ENCODE measurements at regions not wholly inside any gene's neighbourhood (a gene's known extent, or its start where the extent isn't known, plus 50 kb on each side); places are given as distances from the start of the nearest gene placed in this dataset.
A peak's percentile ranks its signal among the peaks of the same experiment; 100 is the strongest.

- TF ChIP-seq ZNF770 (CRISPR knock-in tag; IDR thresholded peaks at IDR 0.05) (peak; percentile 73; the same call in 1 of the 2 replicates), KDM5A (IDR thresholded peaks at IDR 0.05; ENCODE audit: borderline replicate concordance, low read length) (no peak), ZFP36L1 (CRISPR knock-in tag; IDR thresholded peaks at IDR 0.05) (no peak), ERF (CRISPR knock-in tag; IDR thresholded peaks at IDR 0.05) (peak; percentile 72), MTF2 (CRISPR knock-in tag; IDR thresholded peaks at IDR 0.05; ENCODE audit: borderline replicate concordance) (no peak), ZNF629 (CRISPR knock-in tag; conservative IDR thresholded peaks at IDR 0.05) (peak; percentile 55), ZNF143 (CRISPR knock-in tag; IDR thresholded peaks at IDR 0.05) (no peak), JUN (CRISPR knock-in tag; IDR thresholded peaks at IDR 0.05) (peak; percentile 67; the same call in 1 of the 2 replicates), ZNF142 (CRISPR knock-in tag; IDR thresholded peaks at IDR 0.05) (no peak)
These were observed 96.2 kb downstream of the TTLL2 start (continued) for GRCh38 chr6:167420858-167421766.
